ENCODE measurements at regions not wholly inside any gene's neighbourhood (a gene's known extent, or its start where the extent isn't known, plus 50 kb on each side); places are given as distances from the start of the nearest gene placed in this dataset.
A peak's percentile ranks its signal among the peaks of the same experiment; 100 is the strongest.

DNA sequence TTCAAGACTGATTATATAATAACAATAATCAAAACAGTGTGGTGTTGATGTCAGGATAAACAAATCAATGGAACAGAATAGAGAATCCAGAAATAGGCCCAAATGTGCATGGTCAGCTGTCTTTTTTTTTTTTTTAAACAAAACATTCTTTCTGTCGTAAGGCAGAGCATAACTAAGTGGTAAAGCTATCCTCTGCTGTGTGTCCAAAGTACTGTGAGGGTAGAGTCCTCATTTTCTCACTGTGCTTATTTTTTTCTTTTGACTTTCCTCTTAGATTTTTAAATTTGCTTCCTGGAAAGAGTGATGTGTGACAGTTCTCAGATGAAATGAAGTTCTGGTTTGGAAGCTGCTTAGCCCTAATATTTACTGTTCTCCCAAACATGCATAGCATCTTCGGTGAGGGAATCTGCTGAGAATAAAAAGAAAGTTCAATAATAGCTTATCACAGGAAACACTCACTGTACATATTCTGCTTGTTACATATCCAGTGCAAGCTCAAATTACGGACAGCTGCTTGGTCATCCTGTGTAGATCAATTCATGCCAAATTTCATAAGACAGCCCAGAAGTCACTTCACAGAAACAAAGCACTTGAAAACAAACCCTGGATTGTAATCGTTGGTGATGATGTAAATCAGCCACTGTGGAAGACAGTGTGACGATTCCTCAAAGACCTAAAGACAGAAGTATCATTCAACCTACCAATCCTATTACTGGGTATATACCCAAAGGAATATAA is 423.9 kb downstream of the NEBL start:
- TF ChIP-seq CTCF (optimal IDR thresholded peaks at IDR 0.05 in 1 of 3, IDR thresholded peaks at IDR 0.05 in 1 of 3, conservative IDR thresholded peaks at IDR 0.05 in 1 of 3; ENCODE audit: extremely low read depth in 1 of 3, insufficient read depth in 2 of 3, low read length in 3 of 3) (no peak), EZH2 (IDR thresholded peaks at IDR 0.05; ENCODE audit: low read length) (no peak)
- Histone ChIP-seq H3K9ac (ENCODE audit: control insufficient read depth, extremely low read depth, insufficient read depth, low read length) (no peak overlapping the region), H3K4me3 (ENCODE audit: control insufficient read depth in 2 of 3, extremely low read depth in 1 of 3, insufficient read depth in 2 of 3, low read depth in 1 of 3, low read length in 3 of 3) (no peak overlapping the region), H3K9me1 (ENCODE audit: control insufficient read depth, extremely low read depth, insufficient read depth, low read length) (no peaks in the 10 kb centered on the region), H3K4me2 (ENCODE audit: control insufficient read depth, extremely low read depth, insufficient read depth, low read depth, low read length) (no peak overlapping the region), H3K36me3 (ENCODE audit: control insufficient read depth in 2 of 2, extremely low read depth in 1 of 2, insufficient read depth in 2 of 2, low read length in 2 of 2) (no peaks in the 10 kb centered on the region), H3K4me1 (ENCODE audit: control insufficient read depth, extremely low read depth, insufficient read depth, low read length) (no peaks in the 10 kb centered on the region), H4K20me1 (ENCODE audit: control insufficient read depth, extremely low read depth, insufficient read depth, low read length) (no peaks in the 10 kb centered on the region), H3K27ac (ENCODE audit: control insufficient read depth, insufficient read depth, low read length) (no peak overlapping the region), H3K9me3 (ENCODE audit: control insufficient read depth, low read depth, low read length) (no peaks in the 10 kb centered on the region), H3K27me3 (ENCODE audit: control insufficient read depth, extremely low read depth, insufficient read depth, low read length) (no peaks in the 10 kb centered on the region), H2AFZ (ENCODE audit: control insufficient read depth, low read length) (no peak overlapping the region), H3K79me2 (ENCODE audit: control insufficient read depth, insufficient read depth, low read length) (no peaks in the 10 kb centered on the region)
- no peak for FAIRE-seq
- no peak for DNase-seq (ENCODE audit: low read depth, low spot score)
- dilution Hi-C loops (cut with MboI; ENCODE audit: extremely low pct_ligation_motif_present, low sequenced_read_pairs), result no loop called here

GRCh38 chr10:20466731-20467130 is 430.4 kb downstream of the NEBL start:
- H4K20me1 ChIP-seq (ENCODE audit: control insufficient read depth, extremely low read depth, insufficient read depth, low read length), result no peaks in the 10 kb centered on the region
- no peak for TF ChIP-seq EZH2 (IDR thresholded peaks at IDR 0.05; ENCODE audit: low read length)
- TF ChIP-seq CTCF (optimal IDR thresholded peaks at IDR 0.05 in 1 of 3, IDR thresholded peaks at IDR 0.05 in 1 of 3, conservative IDR thresholded peaks at IDR 0.05 in 1 of 3; ENCODE audit: extremely low read depth in 1 of 3, insufficient read depth in 2 of 3, low read length in 3 of 3), result peak in 2 of 3 experiments; percentile 2 to 12
- no peak overlapping the region for H3K9ac ChIP-seq (ENCODE audit: control insufficient read depth, extremely low read depth, insufficient read depth, low read length)
- H3K4me3 ChIP-seq (ENCODE audit: control insufficient read depth in 2 of 3, extremely low read depth in 1 of 3, insufficient read depth in 2 of 3, low read depth in 1 of 3, low read length in 3 of 3), result no peak overlapping the region
- peak; percentile 9 for DNase-seq (ENCODE audit: low read depth, low spot score)
- H3K9me1 ChIP-seq (ENCODE audit: control insufficient read depth, extremely low read depth, insufficient read depth, low read length), result no peaks in the 10 kb centered on the region
- H3K4me1 ChIP-seq (ENCODE audit: control insufficient read depth, extremely low read depth, insufficient read depth, low read length), result peaks cover 3% of the 10 kb centered on the region
- no peak overlapping the region for H3K27ac ChIP-seq (ENCODE audit: control insufficient read depth, insufficient read depth, low read length)
- no peaks in the 10 kb centered on the region for H3K27me3 ChIP-seq (ENCODE audit: control insufficient read depth, extremely low read depth, insufficient read depth, low read length)
- no peaks in the 10 kb centered on the region for H3K36me3 ChIP-seq (ENCODE audit: control insufficient read depth in 2 of 2, extremely low read depth in 1 of 2, insufficient read depth in 2 of 2, low read length in 2 of 2)
- no peaks in the 10 kb centered on the region for H3K79me2 ChIP-seq (ENCODE audit: control insufficient read depth, insufficient read depth, low read length)
- H3K4me2 ChIP-seq (ENCODE audit: control insufficient read depth, extremely low read depth, insufficient read depth, low read depth, low read length), result no peak overlapping the region
- no peak overlapping the region for H2AFZ ChIP-seq (ENCODE audit: control insufficient read depth, low read length)
- dilution Hi-C loops (cut with MboI; ENCODE audit: extremely low pct_ligation_motif_present, low sequenced_read_pairs), result no loop called here
- FAIRE-seq, result peak; percentile 90
- H3K9me3 ChIP-seq (ENCODE audit: control insufficient read depth, low read depth, low read length), result no peaks in the 10 kb centered on the region

All from keratinocyte (primary cell).